Stimulated activated naive CD8-positive, alpha-beta T cell treated with anti-CD3 and anti-CD28 coated beads, Interleukin-15, amount 100 ng/mL, for 72 hours (primary cell): ENCODE measurements at regions not wholly inside any gene's neighbourhood (a gene's known extent, or its start where the extent isn't known, plus 50 kb on each side); places are given as distances from the start of the nearest gene placed in this dataset.

ENCODE experiments used
- ATAC-seq: fragments of 150-1000 bp; cut with Tn5 transposase; 2 replicates; pipeline ENCODE4 v1.10.0; 2021; ENCODE audit warnings: mild to moderate bottlenecking, moderate library complexity
- DNase-seq, 2 donors: peaks; one replicate each; pipeline ENCODE4 v3.0.0; 2021 to 2022
- H3K27ac Mint-ChIP-seq, 2 donors: one replicate each; pipeline ENCODE4 v1.8.0; 2022; ENCODE audit warnings: mild to moderate bottlenecking in 2 of 2, mixed read lengths in 2 of 2, moderate library complexity in 2 of 2
- H3K27me3 Mint-ChIP-seq: one replicate; pipeline ENCODE4 v1.8.0; 2022; ENCODE audit warnings: mixed read lengths
- H3K4me1 Mint-ChIP-seq: one replicate; pipeline ENCODE4 v1.8.0; 2022; ENCODE audit warnings: mild to moderate bottlenecking, mixed read lengths
- H3K4me3 Mint-ChIP-seq, 2 donors: one replicate each; pipeline ENCODE4 v1.8.0; 2022; ENCODE audit warnings: mild to moderate bottlenecking in 2 of 2, mixed read lengths in 2 of 2, moderate library complexity in 1 of 2
- H3K9me3 Mint-ChIP-seq, 2 donors: one replicate each; pipeline ENCODE4 v1.8.0; 2022; ENCODE audit warnings: mixed read lengths in 2 of 2

GRCh38 chr2:117644403-117644802 lies 170.1 kb upstream of the DDX18 start:
- H3K27ac Mint-ChIP-seq, result no peak overlapping the region
- peaks cover 0 to 5% of the 10 kb centered on the region in 2 donors for H3K9me3 Mint-ChIP-seq
- H3K27me3 Mint-ChIP-seq, result no peaks in the 10 kb centered on the region
- H3K4me3 Mint-ChIP-seq, result no peak overlapping the region
- ATAC-seq (no peak), DNase-seq (no peak)
- no peaks in the 10 kb centered on the region for H3K4me1 Mint-ChIP-seq

- H3K4me1 Mint-ChIP-seq, result no peaks in the 10 kb centered on the region
- no peak overlapping the region for H3K4me3 Mint-ChIP-seq
- no peak for ATAC-seq
- no peaks in the 10 kb centered on the region for H3K27me3 Mint-ChIP-seq
- H3K27ac Mint-ChIP-seq, result no peak overlapping the region
- H3K9me3 Mint-ChIP-seq, result peaks cover 0 to 5% of the 10 kb centered on the region in 2 donors
- no peak for DNase-seq
Measured at GRCh38 chr2:117645458-117645857, 169.0 kb upstream of the DDX18 start.

GRCh38 chr2:117646099-117646498 lies 168.4 kb upstream of the DDX18 start:
- DNase-seq (no peak), ATAC-seq (no peak)
- Mint-ChIP-seq H3K9me3 (peaks cover 0 to 5% of the 10 kb centered on the region in 2 donors), H3K27me3 (no peaks in the 10 kb centered on the region), H3K27ac (no peak overlapping the region), H3K4me3 (no peak overlapping the region), H3K4me1 (no peaks in the 10 kb centered on the region)

DNA sequence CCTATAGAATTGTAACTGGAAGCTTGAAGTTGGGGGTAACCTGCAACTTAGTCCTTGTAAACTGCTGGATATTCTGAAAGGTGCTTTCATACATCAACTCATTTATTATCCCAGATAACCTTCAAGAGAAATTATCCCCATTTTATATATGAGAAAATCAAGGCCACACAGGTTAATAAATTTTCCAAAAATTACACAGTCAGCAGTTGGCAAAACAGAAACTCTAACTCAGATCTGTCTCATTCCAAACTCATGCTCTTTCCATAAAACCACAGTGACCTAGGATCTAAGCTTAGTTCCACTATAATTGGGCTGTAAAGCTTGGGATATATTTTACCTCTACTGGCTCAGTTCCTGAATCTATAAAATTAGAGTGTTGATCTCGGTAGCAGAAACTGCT lies 167.6 kb upstream of the DDX18 start:
- Mint-ChIP-seq H3K27ac (no peak overlapping the region), H3K4me1 (no peaks in the 10 kb centered on the region), H3K27me3 (no peaks in the 10 kb centered on the region)

GRCh38 chr2:117656546-117656945 lies 157.9 kb upstream of the DDX18 start:
- DNase-seq, result no peak
- Mint-ChIP-seq H3K4me3 (no peak overlapping the region), H3K27ac (no peak overlapping the region), H3K9me3 (no peaks in the 10 kb centered on the region), H3K4me1 (no peaks in the 10 kb centered on the region), H3K27me3 (no peaks in the 10 kb centered on the region)
- no peak for ATAC-seq

More for the DNA sequence above, 167.6 kb upstream of the DDX18 start:
- ATAC-seq, result no peak
- Mint-ChIP-seq H3K9me3 (peaks cover 0 to 5% of the 10 kb centered on the region in 2 donors), H3K4me3 (no peak overlapping the region)
- no peak for DNase-seq

DNA sequence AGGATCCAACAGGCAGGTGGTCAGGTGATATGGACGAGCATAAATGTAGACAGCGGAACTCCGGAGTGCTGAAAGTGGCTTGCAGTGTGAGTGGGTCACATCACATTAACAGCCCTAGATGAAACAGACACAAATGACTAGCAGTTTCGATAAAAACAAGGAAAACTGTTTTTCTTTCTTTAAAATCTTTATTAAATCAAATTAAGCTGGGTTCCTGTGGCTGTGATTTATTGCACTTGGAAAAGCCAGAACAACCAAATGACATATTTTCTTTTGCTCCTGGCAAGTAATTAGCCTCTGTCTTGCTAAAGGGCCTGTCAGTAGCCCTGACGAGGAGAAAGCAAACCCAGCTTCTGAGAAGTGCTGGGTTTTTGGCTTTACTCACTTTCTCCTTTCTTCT lies 152.9 kb upstream of the DDX18 start:
- Mint-ChIP-seq H3K4me1 (no peaks in the 10 kb centered on the region), H3K27me3 (no peaks in the 10 kb centered on the region), H3K9me3 (no peaks in the 10 kb centered on the region), H3K4me3 (no peak overlapping the region), H3K27ac (no peak overlapping the region)
- DNase-seq (no peak), ATAC-seq (no peak)

DNA sequence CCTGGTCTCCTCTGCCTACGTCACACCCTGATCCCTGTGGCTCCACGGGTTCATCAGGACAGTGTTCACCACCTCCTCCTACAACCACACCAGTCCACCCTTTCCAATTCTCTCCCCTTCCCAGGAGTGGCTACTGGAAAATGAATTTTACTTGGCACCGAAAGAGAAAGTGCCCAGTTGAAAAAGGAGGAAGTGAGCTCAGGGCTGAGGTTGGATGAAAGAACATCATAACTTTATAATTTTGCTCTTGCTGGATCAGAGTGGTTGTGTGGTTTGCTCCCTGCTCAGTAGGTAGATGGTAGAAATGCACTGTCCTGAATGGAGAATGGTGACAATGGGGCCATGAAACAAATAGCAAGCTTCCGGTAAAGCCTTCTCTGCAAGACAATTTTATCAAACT lies 140.3 kb upstream of the DDX18 start:
- Mint-ChIP-seq H3K27ac (no peak overlapping the region), H3K4me1 (no peaks in the 10 kb centered on the region), H3K27me3 (no peaks in the 10 kb centered on the region), H3K9me3 (no peaks in the 10 kb centered on the region), H3K4me3 (no peak overlapping the region)
- ATAC-seq, result no peak
- no peak for DNase-seq

- no peak overlapping the region for H3K27ac Mint-ChIP-seq
- H3K9me3 Mint-ChIP-seq, result no peaks in the 10 kb centered on the region
- H3K27me3 Mint-ChIP-seq, result no peaks in the 10 kb centered on the region
- H3K4me3 Mint-ChIP-seq, result no peak overlapping the region
- no peak for DNase-seq
- ATAC-seq, result no peak
- no peaks in the 10 kb centered on the region for H3K4me1 Mint-ChIP-seq
Measured at GRCh38 chr2:117679952-117680351, 134.5 kb upstream of the DDX18 start.

DNA sequence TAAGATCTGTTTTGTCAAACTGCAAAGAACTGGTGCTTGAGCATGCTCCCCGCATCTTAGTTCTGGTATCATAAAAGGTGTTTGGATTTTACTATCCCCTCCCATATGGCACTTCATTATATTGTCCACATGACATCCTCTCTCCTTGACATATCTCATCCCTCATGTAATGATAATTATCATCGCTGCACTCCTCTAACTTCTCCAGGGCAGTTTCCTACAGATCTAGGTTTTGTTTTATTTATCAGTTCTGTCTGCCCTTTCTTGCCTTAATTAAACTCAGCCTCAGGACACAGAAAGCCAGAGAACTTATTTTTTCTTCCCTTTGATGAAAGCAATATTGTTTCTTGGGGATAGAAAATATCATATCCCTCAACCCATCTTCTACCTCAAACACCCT lies 129.6 kb upstream of the DDX18 start:
- no peak for DNase-seq
- no peak overlapping the region for H3K27ac Mint-ChIP-seq
- H3K27me3 Mint-ChIP-seq, result peaks cover 7% of the 10 kb centered on the region
- ATAC-seq, result no peak
- no peak overlapping the region for H3K4me3 Mint-ChIP-seq
- no peaks in the 10 kb centered on the region for H3K4me1 Mint-ChIP-seq
- H3K9me3 Mint-ChIP-seq, result no peaks in the 10 kb centered on the region

DNA sequence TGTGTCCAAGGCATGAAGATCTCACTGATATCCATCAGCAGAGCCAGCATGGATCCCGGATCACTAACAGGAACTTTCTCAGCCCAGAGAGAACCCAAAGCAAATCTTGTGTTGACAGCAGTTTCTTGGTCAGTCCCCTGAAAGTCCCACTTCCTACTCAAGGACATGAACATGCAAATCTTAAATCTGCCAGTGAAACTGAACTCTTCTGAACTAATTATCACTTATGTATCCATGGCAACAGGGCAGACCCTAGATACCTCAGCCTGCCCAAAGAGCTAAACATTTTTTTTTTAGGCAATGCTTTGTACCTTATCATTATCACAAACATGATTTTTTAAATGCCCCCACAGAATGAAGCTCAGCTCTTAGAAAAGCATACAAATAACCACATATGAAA lies 127.8 kb upstream of the DDX18 start:
- H3K9me3 Mint-ChIP-seq, result no peaks in the 10 kb centered on the region
- H3K27me3 Mint-ChIP-seq, result peaks cover 11% of the 10 kb centered on the region
- H3K4me1 Mint-ChIP-seq, result no peaks in the 10 kb centered on the region
- no peak for DNase-seq
- ATAC-seq, result no peak
- no peak overlapping the region for H3K27ac Mint-ChIP-seq
- no peak overlapping the region for H3K4me3 Mint-ChIP-seq

GRCh38 chr2:117691595-117691994 lies 122.9 kb upstream of the DDX18 start:
- Mint-ChIP-seq H3K4me1 (no peaks in the 10 kb centered on the region), H3K9me3 (peaks cover 0 to 4% of the 10 kb centered on the region in 2 donors), H3K27me3 (peaks cover 18% of the 10 kb centered on the region), H3K4me3 (no peak overlapping the region), H3K27ac (no peak overlapping the region)
- no peak for DNase-seq
- ATAC-seq, result no peak

GRCh38 chr2:117692001-117692763 lies 122.3 kb upstream of the DDX18 start:
- H3K4me1 Mint-ChIP-seq, result no peaks in the 10 kb centered on the region
- peaks cover 18% of the 10 kb centered on the region for H3K27me3 Mint-ChIP-seq
- H3K27ac Mint-ChIP-seq, result no peak overlapping the region
- no peak for DNase-seq
- peaks cover 0 to 4% of the 10 kb centered on the region in 2 donors for H3K9me3 Mint-ChIP-seq
- no peak overlapping the region for H3K4me3 Mint-ChIP-seq
- no peak for ATAC-seq

DNA sequence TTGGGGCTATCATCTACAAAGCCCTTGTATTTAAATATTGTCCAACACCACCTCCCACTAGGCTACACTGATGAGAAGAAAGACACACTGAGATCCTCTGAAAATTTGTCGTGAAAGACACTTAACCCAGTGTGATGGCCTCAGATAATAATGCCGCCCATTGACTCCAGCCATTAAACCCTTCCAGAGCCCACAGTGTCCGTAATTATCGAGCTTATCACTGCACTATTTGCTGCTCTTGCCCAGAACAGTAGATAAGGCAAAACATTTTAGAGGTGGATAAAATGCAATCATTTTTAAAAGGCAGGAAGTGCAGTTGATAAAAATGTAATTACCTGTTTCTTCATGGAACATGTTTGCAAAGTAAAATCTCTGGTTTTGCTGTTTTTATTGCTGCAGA lies 121.3 kb upstream of the DDX18 start:
- DNase-seq, result no peak
- peaks cover 12% of the 10 kb centered on the region for H3K27me3 Mint-ChIP-seq
- H3K4me3 Mint-ChIP-seq, result no peak overlapping the region
- H3K4me1 Mint-ChIP-seq, result no peaks in the 10 kb centered on the region
- no peak for ATAC-seq
- H3K9me3 Mint-ChIP-seq, result peaks cover 0 to 4% of the 10 kb centered on the region in 2 donors
- H3K27ac Mint-ChIP-seq, result no peak overlapping the region

- Mint-ChIP-seq H3K9me3 (peaks cover 0 to 4% of the 10 kb centered on the region in 2 donors), H3K4me1 (no peaks in the 10 kb centered on the region), H3K27ac (no peak overlapping the region), H3K4me3 (no peak overlapping the region), H3K27me3 (peaks cover 12% of the 10 kb centered on the region)
- DNase-seq, result no peak
- no peak for ATAC-seq
Measured at GRCh38 chr2:117693651-117694050, 120.8 kb upstream of the DDX18 start.

DNA sequence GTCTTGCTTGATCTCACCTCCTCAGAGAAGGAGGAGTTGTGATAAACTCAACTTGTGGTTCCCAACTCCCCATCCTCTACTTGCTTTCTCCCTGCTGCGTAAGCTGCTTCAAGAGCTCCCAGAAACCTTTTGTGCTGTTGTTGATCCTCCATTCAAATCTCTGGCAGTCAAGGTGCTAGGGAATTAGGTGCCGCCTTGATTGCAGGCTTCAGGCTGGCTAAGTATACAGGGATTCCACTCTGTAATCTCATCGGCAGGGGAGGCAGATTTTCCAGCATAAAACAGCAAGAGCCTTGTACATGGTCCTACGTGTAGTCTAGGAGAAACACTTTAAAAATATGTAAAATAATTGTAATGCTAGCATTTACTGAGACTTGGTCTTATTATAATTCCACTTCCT lies 116.2 kb upstream of the DDX18 start:
- Mint-ChIP-seq H3K4me1 (no peaks in the 10 kb centered on the region), H3K9me3 (peaks cover 0 to 4% of the 10 kb centered on the region in 2 donors), H3K4me3 (no peak overlapping the region), H3K27me3 (no peaks in the 10 kb centered on the region), H3K27ac (no peak overlapping the region)
- no peak for ATAC-seq
- DNase-seq, result no peak

DNA sequence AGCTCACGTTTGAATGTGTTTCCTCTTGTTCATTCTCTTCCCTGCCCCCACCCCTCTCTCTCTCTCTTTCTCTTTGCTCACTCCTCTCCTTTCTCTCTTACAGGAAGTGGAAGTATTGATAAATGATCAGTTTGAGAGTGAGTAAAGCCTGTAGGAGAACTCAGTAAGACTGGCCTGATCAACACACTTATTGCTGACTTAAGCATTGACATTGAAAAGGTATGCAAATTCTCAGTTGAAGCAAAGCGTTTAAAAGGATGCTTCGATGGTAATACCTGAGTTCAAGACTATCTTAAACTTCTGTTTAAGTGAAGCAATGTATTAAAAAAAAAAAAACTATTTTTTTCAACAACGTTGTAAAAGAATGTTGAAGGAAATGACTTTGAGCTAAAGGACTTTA lies 115.7 kb upstream of the DDX18 start:
- ATAC-seq, result no peak
- Mint-ChIP-seq H3K27ac (no peak overlapping the region), H3K4me1 (no peaks in the 10 kb centered on the region), H3K9me3 (peaks cover 0 to 4% of the 10 kb centered on the region in 2 donors), H3K27me3 (no peaks in the 10 kb centered on the region), H3K4me3 (no peak overlapping the region)
- no peak for DNase-seq

DNA sequence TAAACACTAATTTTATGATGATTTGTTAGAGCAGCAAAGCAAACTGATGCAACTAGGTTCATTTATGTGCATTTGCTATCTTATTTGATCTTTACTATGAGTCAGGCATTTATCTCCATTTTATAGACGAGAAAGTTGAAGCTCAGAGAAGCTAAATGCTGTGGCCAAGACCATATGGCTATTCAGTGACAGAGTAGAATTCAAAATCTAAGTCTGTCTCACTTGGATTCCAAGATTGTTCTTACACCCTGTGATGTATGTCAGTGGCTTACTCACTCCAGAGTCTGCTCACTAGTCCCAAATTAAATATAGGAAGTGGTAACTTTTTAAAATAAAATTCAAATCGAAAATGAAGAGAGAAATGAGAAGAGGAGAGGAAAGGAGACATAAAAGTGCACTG lies 114.0 kb upstream of the DDX18 start:
- ATAC-seq (no peak), DNase-seq (no peak)
- H3K4me1 Mint-ChIP-seq, result no peaks in the 10 kb centered on the region
- H3K9me3 Mint-ChIP-seq, result peaks cover 0 to 4% of the 10 kb centered on the region in 2 donors
- H3K4me3 Mint-ChIP-seq, result no peak overlapping the region
- no peaks in the 10 kb centered on the region for H3K27me3 Mint-ChIP-seq
- H3K27ac Mint-ChIP-seq, result no peak overlapping the region
